B cell (primary cell): ENCODE measurements at regions not wholly inside any gene's neighbourhood (a gene's known extent, or its start where the extent isn't known, plus 50 kb on each side); places are given as distances from the start of the nearest gene placed in this dataset.

Source experiments
- ATAC-seq: fragments of 200-7000 bp; cut with Tn5 transposase; one replicate; pipeline ENCODE4 v1.10.0; 2021; ENCODE audit warnings: low read depth, mild to moderate bottlenecking, moderate number of reproducible peaks, moderate library complexity
- CTCF ChIA-PET: fragments of 350-600 bp; sonication (Branson Sonifier 250); formaldehyde crosslinking; loops from one replicate; lab custom pipeline; 2021; ENCODE audit warnings: antibody characterized with exemption, inconsistent platforms; lab: Charles Lee
- POLR2A ChIA-PET: fragments of 350-600 bp; sonication (Branson Sonifier 250); formaldehyde crosslinking; loops from one replicate; lab custom pipeline; 2021; ENCODE audit warnings: antibody characterized with exemption; lab: Charles Lee
- DNase-seq: peaks from one replicate; pipeline ENCODE4 v3.0.0; 2013
- H2AFZ ChIP-seq: 2 replicates; pipeline ENCODE4 v1.6.1; 2012; ENCODE audit warnings: mild to moderate bottlenecking, low read depth, low read length; ENCODE audit not compliant: insufficient read depth, poor library complexity, severe bottlenecking
- H3K27ac ChIP-seq, 2 donors: 1 replicate in 1 of 2; 2 replicates in 1 of 2; pipeline ENCODE4 v1.5.1; 2012 to 2013; ENCODE audit warnings: low read length in 2 of 2, mild to moderate bottlenecking in 2 of 2, moderate library complexity in 1 of 2
- H3K27me3 ChIP-seq, 4 experiments: fragments of 200-600 bp in 1 of 4; sonication (generic) in 1 of 4; replicated peaks in 1 of 4; 1 replicate in 2 of 4; 2 replicates in 2 of 4; pipeline versions ENCODE4 v1.6.1 to v1.7.0; 2013 to 2016; ENCODE audit warnings: low read length in 3 of 4, mild to moderate bottlenecking in 2 of 4, mixed read lengths in 1 of 4, moderate library complexity in 1 of 4; ENCODE audit not compliant: insufficient read depth in 4 of 4, control insufficient read depth in 3 of 4; ENCODE audit errors: control extremely low read depth in 1 of 4
- H3K36me3 ChIP-seq, 2 experiments: replicated peaks in 1 of 2; 1 replicate in 1 of 2; 2 replicates in 1 of 2; pipeline versions ENCODE4 v1.6.1 to v1.7.1; 2013; ENCODE audit warnings: low read length in 1 of 2; ENCODE audit not compliant: insufficient read depth in 2 of 2, control insufficient read depth in 1 of 2; ENCODE audit errors: control extremely low read depth in 1 of 2, extremely low read depth in 1 of 2
- H3K4me1 ChIP-seq, 2 donors: fragments of 200-600 bp in 1 of 2; sonication (generic) in 1 of 2; 1 replicate in 1 of 2; 2 replicates in 1 of 2; pipeline versions ENCODE4 v1.5.1 to v1.6.1; 2013 to 2017; ENCODE audit warnings: low read length in 2 of 2; ENCODE audit not compliant: control insufficient read depth in 2 of 2, insufficient read depth in 2 of 2
- H3K4me2 ChIP-seq: replicated peaks from 2 replicates; pipeline ENCODE3; 2012; ENCODE audit warnings: mild to moderate bottlenecking, low read depth, low read length; ENCODE audit not compliant: poor library complexity, severe bottlenecking
- H3K4me3 ChIP-seq, 5 experiments: fragments of 200-600 bp in 1 of 5; sonication (generic) in 1 of 5; 1 replicate in 3 of 5; 2 replicates in 2 of 5; pipeline versions ENCODE4 v1.5.1 to v1.7.0; 2011 to 2016; ENCODE audit warnings: low read length in 4 of 5, mild to moderate bottlenecking in 4 of 5, low read depth in 2 of 5, control low read depth in 1 of 5, moderate library complexity in 1 of 5; ENCODE audit not compliant: insufficient read depth in 1 of 5; ENCODE audit errors: control extremely low read depth in 1 of 5, extremely low read depth in 1 of 5
- H3K79me2 ChIP-seq: fragments of 200-600 bp; sonication (generic); one replicate; pipeline ENCODE4 v1.6.0; 2016; ENCODE audit warnings: low read length; ENCODE audit not compliant: control insufficient read depth, insufficient read depth
- H3K9ac ChIP-seq: fragments of 200-600 bp; sonication (generic); 2 replicates; pipeline ENCODE4 v1.6.1; 2017; ENCODE audit warnings: mild to moderate bottlenecking, low read length, moderate library complexity
- H3K9me3 ChIP-seq, 3 donors: one replicate each; pipeline versions ENCODE4 v1.6.1 to v1.7.1; 2013; ENCODE audit warnings: low read length in 2 of 3; ENCODE audit not compliant: control insufficient read depth in 2 of 3, insufficient read depth in 1 of 3; ENCODE audit errors: control extremely low read depth in 1 of 3
- H4K20me1 ChIP-seq: 2 replicates; pipeline ENCODE4 v1.6.0; 2012; ENCODE audit warnings: mild to moderate bottlenecking, low read length; ENCODE audit not compliant: insufficient read depth, control insufficient read depth, poor library complexity, severe bottlenecking
- H3K27ac Mint-ChIP-seq: one replicate; pipeline ENCODE4 v1.8.0; 2021; ENCODE audit warnings: mixed read lengths
- H3K27me3 Mint-ChIP-seq: one replicate; pipeline ENCODE4 v1.8.0; 2021; ENCODE audit warnings: mixed read lengths
- H3K4me1 Mint-ChIP-seq: one replicate; pipeline ENCODE4 v1.8.0; 2021; ENCODE audit warnings: mixed read lengths
- H3K4me3 Mint-ChIP-seq: one replicate; pipeline ENCODE4 v1.8.0; 2021; ENCODE audit warnings: mixed read lengths
- H3K9me3 Mint-ChIP-seq: one replicate; pipeline ENCODE4 v1.8.0; 2022; ENCODE audit warnings: mixed read lengths; ENCODE audit not compliant: insufficient read depth
- CTCF ChIP-seq: fragments of 200-600 bp; IDR thresholded peaks from one replicate; pipeline ENCODE4 v1.8.0; 2022; ENCODE audit warnings: antibody characterized with exemption, mild to moderate bottlenecking
- EZH2 ChIP-seq: IDR thresholded peaks from 2 replicates; pipeline ENCODE4 v1.6.1; 2012; ENCODE audit warnings: borderline replicate concordance, low read depth, mild to moderate bottlenecking, moderate library complexity, low read length; ENCODE audit not compliant: insufficient read depth, poor library complexity, severe bottlenecking
- WGBS: methylation state at CpG from one replicate; pipeline ENCODE4 v1.1.5; 2013; ENCODE audit warnings: missing lambda C conversion rate; ENCODE audit not compliant: insufficient coverage; 5-methylcytosine and 5-hydroxymethylcytosine counted together
- intact Hi-C: fragments of 100-400 bp; cut with micrococcal nuclease; formaldehyde crosslinking; loops from one replicate; pipeline ENCODE4 v1.10.0; 2022

GRCh38 chr13:99800951-99801350 is 170.6 kb downstream of the ZIC5 start:
- H3K27me3 ChIP-seq: no peaks in the 10 kb centered on the region
- H3K4me1 ChIP-seq: no peaks in the 10 kb centered on the region
- Mint-ChIP-seq H3K27ac (no peak overlapping the region), H3K27me3 (no peaks in the 10 kb centered on the region), H3K4me1 (no peaks in the 10 kb centered on the region), H3K4me3 (no peak overlapping the region), H3K9me3 (no peaks in the 10 kb centered on the region)
- no peak overlapping the region for H3K27ac ChIP-seq
- H3K4me3 ChIP-seq: no peak overlapping the region
- no peaks in the 10 kb centered on the region for H4K20me1 ChIP-seq
- CTCF ChIA-PET: interaction anchor here (0.7 kb wide), 1 partner anchor 17 kb away, joined by 3 read pairs; no protein-coding TSS in a partner anchor
- intact Hi-C loops: no loop called here
- WGBS: 83% methylated on average over 3 of the region's 4 CpGs
- no peak overlapping the region for H3K9ac ChIP-seq
- ATAC-seq (no peak), DNase-seq (no peak)
- peaks cover 0 to 6% (median 0%) of the 10 kb centered on the region in 3 donors for H3K9me3 ChIP-seq
- H2AFZ ChIP-seq: no peak overlapping the region
- POLR2A ChIA-PET: no interaction called here
- H3K4me2 ChIP-seq: no peak overlapping the region
- H3K79me2 ChIP-seq: no peaks in the 10 kb centered on the region
- TF ChIP-seq EZH2 (no peak), CTCF (no peak)
- no peaks in the 10 kb centered on the region for H3K36me3 ChIP-seq

GRCh38 chr13:99800011-99800410 is 171.6 kb downstream of the ZIC5 start:
- H3K4me1 ChIP-seq: no peaks in the 10 kb centered on the region
- DNase-seq: no peak
- no peaks in the 10 kb centered on the region for H3K79me2 ChIP-seq
- Mint-ChIP-seq H3K27ac (no peak overlapping the region), H3K9me3 (no peaks in the 10 kb centered on the region), H3K4me3 (no peak overlapping the region), H3K27me3 (no peaks in the 10 kb centered on the region), H3K4me1 (no peaks in the 10 kb centered on the region)
- no peak for ATAC-seq
- H3K4me2 ChIP-seq: no peak overlapping the region
- TF ChIP-seq EZH2 (no peak), CTCF (no peak)
- peaks cover 0 to 6% (median 0%) of the 10 kb centered on the region in 3 donors for H3K9me3 ChIP-seq
- H3K27ac ChIP-seq: no peak overlapping the region
- H3K27me3 ChIP-seq: no peaks in the 10 kb centered on the region
- POLR2A ChIA-PET: no interaction called here
- H4K20me1 ChIP-seq: no peaks in the 10 kb centered on the region
- intact Hi-C loops: no loop called here
- CTCF ChIA-PET: no interaction called here
- H2AFZ ChIP-seq: no peak overlapping the region
- H3K4me3 ChIP-seq: no peak overlapping the region
- WGBS: 100% methylated on average over 1 of the region's 3 CpGs
- no peaks in the 10 kb centered on the region for H3K36me3 ChIP-seq
- no peak overlapping the region for H3K9ac ChIP-seq
